Smooth muscle cell of the brain vasculature (primary cell): ENCODE measurements at regions not wholly inside any gene's neighbourhood (a gene's known extent, or its start where the extent isn't known, plus 50 kb on each side); places are given as distances from the start of the nearest gene placed in this dataset.

Experiments used
- DNase-seq: peaks from one replicate; pipeline ENCODE4 v3.0.0-alpha.2; 2012; ENCODE audit warnings: low read depth, low spot score

DNA sequence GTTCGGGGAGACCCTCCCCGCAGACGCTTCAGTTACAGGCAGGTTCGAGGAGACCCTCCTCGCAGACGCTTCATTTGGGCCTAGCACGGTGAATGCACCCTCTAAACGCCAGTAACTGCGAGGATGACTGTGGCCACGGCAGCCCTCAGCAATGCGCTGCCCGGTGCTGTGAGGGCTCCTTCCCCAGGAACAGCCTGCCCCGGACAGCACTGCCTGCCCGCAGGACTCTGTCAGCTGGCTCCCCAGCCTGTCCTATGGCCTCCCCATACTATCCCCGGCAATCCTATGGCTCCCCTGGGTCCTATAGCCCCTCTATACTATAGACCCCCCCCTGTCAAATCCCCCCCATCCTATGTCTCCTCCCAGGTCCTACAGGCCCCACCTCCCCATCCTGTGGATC lies 238.9 kb downstream of the RBFOX3 start:
- DNase-seq: no peak

DNA sequence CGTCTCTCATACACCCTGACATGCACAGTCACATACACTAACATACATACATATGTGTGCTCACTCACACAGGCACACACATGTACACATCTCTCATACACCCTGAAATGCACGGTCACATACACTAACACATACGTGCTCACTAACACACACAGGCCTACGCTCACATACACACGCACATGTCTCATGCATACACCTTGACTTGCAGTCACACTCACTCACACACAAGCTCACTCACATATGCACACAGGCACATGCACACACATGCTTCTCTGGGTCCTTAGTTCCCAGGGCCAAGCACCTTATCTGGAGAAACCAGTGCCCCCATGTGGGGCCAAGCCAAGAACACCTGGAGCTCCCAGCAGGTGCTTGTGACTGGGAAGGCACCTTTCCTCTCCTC lies 240.3 kb downstream of the RBFOX3 start:
- no peak for DNase-seq

DNA sequence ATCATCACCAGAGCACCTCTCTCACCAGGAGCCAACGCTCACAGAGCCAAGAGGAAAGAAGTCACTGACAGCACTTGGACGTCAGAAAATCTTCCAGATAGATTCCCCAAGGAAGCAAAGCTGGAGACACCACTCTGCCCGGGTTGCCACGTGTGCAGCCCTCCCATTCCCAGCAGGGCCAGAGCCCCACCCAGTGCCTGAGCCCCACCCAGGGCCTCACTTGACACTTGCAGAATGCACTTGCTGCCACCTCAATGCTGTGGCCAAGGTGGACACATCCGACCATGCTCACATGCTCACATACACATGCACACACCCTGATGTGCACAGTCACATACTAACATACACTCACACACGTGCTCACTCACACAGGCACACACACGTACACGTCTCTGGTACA lies 240.7 kb downstream of the RBFOX3 start:
- no peak for DNase-seq

DNA sequence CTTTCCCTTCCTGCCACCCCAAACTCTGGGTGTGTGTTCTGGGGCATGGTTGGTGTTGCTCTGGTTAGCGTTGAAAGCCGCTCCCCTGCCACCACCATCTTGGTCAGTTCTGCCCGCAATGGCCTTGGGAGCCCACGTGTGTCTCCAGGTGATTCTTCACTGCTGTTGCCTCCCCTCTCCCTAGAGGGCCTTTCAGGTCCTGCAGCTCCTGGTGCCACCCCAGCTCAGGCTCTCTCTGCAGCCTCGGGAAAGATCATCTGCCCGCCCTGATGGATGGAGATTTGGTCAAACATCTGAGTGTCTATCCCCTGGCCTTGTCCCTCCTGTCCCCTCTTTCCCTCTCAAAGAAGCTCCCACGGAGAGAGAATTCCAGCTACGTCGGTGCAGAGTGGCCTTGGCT lies 241.3 kb downstream of the RBFOX3 start:
- no peak for DNase-seq

DNA sequence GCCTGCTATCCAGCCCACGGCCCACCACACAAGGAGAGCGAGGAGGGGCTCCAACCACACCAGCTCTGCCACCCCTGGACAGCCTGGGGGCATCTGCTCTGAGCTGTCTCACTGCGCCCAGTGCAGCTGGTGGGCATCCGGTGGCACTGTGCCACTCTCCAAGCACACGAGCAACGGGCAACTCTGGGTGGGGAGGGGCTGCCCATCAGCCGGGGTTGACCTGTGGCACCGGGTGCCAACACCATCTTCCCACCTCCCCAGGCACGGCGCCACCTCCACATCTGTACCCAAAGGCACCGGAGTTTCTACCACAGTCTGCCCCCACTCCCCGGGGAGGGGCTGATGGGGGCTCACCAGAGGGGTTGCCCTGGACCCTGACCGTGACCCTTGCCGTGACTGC lies 241.8 kb downstream of the RBFOX3 start:
- DNase-seq: no peak

DNA sequence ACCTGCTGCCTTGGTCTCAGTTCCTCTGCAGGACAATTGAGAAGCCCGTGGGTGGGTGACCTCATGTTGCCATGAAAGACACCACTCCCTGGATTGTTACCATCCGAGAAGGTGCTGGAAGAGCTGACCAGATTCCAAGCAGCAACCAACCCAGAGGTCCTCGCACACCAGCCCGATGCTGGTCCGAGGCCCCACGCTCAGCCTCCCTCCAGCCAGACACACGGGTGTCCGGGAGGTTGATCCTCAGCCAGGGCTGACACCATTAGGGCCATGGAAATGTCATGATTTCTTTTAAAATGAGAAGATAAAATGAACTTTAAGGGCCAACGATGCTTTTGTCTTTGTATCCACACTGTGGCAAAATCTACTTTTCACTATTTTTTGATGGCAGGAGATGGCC lies 242.3 kb downstream of the RBFOX3 start:
- no peak for DNase-seq

DNA sequence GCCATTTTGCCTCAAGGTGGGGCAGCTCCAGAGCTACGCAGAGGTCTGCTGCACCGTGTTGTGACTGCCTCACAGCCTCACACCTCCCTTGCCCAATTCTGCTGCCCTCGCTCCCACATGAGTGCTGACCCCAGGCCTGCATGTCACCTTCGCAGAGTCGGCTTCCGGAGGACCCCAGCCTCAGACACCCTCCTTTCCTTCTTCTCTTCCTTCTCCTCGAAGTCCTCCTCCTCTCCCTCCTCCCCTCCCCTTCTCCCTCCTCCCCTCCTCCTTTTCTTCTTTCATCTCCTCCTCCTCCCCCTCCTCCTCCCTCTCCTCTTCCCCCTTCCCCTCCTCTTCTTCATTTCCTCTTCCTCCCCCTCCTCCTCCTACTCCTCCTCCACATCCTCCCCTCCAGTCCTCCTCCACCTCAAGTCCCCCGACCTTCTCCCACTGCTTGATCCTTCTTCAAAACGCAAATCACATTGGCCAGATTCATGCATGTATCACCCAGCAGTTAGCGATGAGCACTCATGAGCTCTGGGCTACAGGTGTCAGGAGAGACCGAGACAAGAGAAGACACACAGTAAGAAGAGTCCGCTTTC lies 243.8 kb downstream of the RBFOX3 start:
- no peak for DNase-seq

DNA sequence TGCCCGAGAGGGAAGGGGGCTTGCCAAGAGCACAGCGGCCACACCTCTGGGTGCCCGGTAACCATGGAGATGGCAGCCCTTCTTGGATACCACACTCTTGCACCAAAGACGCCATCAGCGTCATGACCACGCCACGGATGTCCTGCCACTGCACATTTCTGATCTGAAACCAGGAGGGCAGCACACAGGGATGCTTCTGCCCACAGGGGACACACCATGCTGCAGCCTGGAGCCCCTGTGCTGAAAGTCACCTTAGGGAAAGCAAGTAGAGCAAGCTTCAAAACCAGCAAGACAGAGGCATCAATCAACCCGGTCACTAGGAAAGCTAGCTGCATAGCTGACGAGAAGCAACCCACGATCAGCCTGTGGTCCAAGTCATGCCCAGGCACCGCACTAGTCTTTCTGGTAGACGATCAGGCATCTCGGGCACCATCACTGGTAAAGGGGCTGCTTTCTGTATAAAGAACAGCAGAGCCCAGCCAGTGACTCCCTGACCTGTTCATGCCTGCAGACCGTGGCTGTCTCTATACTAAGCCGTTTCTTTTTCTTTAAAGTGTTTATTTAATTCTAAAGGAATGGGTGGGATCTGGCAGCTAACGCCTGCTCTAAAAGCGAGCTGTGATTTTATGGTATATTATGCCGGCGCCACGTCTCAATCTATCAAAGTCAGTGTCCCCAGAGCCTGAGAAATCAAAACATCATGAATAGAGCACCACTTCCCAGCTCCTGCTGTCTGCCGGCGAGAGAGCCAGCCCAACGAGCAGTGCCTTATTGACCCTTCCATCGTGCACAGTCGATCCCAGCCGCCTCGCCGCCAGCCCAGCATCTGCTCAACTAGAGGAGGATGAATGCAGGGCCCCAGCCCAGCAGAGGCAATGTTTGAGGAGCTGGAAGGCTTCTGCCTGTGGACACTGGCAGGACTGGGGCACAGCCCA lies 244.7 kb downstream of the RBFOX3 start:
- no peak for DNase-seq

DNA sequence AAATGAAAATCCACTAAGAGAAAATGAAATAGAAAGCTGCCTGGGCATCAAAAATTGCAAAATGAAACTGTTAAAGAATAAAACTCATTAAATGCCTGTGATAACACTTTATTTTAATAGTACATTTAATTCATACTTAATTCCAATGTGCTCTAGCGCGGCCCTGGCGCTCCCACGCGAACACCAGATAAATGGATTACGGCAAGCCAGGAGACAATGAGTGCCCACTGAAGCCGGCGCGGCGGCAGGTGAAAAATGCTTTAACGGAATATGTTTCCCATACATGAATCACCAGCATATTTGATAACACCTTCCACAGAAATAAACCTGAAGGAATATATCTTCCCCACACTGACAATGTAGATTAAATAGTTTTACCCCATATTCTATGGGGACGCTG lies 245.5 kb downstream of the RBFOX3 start:
- no peak for DNase-seq

DNA sequence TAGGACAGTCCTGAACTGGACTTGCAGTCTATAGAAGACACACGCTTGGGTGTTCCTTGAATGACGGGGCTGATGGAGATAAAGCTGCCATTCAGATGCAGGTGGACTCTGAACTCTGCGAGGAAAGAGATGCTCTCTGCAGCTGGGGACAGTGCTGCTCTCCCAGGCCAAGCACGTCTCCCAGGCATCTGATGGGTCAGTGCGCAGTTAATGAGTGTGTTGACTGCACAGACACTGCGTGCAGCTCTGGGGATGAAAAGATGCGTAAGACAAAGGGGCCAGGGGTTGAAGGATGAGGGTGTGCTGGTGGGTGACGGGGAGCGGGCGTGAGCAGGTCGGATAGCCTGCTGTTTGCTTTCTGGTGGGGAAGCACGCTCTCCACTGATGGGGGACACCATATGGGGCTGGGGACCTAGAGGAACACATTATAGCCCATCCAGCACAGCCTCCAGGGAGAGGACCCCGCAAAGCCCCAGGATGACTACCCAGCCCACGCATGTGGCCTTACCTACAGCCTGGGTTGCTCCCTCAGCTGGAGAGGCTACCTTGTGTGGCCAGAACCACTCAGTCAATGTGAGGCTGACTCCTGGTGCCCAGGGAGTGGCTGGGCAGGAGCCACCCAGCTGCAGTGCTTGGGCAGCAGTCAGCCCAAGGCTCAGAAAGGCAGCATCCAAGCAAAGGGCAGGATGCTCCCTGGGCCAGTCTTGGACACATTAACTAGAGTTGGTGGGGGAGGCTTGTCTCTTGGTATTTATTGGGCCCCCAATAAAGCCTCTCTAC lies 246.3 kb downstream of the RBFOX3 start:
- DNase-seq: no peak

DNA sequence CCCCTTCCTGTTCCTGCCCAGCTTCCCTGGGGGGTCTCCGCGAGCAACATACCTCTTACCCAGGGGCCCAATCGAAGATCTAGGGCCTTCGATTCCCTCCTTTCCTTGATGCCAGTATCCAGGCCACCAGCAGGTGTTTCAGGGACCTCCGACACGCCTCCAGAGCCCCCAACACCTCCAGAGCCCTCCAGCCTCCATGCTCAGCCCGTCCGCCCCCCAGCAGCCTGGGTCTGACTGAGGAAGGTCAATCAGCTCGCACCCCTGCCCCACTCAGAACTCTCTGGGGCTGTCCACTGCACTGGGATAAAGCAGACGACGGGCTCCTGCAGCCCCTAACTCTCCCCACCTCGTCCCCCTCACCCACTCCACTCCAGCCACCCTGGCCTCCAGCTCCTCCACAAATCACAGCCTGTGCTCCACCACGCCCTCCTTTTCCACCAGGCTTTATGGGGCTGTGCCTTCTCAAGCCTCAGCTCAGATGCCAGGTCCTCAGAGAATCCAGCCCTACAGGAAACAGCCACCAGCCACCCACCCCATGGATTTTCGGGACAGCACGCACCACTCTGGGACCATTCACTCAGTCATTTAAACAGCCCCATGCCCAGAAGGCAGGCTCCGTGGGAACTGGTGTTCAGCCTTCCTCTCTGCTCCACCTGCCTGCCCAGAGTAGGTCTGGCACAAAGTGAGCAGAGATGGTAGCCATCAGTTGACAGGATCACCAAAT lies 247.1 kb downstream of the RBFOX3 start:
- DNase-seq: no peak

DNA sequence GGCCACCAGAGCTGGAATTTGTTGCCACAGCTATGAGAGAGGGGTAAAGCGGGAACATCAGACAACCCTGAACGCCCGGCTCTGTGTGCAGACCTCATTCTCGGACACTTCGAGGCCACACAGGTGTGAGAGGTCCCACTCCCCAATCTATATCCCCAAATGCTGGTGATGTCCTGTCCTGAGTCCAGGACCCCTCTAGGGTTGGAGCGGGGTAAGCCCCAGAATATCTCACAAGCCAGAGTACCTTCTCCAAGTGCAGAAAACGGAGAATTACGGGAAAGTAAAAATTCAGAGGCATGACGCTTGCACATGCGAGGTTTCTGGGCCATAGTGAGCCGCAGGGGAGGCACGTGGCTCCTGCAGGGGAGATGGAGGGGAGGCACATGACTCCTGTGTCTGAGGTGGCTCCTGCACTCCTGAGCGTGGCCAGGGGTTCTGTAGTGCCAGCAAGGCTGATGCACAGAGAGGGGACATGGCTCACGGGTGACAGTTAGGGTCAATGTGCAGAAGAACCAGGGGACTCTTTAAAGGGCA lies 248.0 kb downstream of the RBFOX3 start:
- DNase-seq: no peak

DNA sequence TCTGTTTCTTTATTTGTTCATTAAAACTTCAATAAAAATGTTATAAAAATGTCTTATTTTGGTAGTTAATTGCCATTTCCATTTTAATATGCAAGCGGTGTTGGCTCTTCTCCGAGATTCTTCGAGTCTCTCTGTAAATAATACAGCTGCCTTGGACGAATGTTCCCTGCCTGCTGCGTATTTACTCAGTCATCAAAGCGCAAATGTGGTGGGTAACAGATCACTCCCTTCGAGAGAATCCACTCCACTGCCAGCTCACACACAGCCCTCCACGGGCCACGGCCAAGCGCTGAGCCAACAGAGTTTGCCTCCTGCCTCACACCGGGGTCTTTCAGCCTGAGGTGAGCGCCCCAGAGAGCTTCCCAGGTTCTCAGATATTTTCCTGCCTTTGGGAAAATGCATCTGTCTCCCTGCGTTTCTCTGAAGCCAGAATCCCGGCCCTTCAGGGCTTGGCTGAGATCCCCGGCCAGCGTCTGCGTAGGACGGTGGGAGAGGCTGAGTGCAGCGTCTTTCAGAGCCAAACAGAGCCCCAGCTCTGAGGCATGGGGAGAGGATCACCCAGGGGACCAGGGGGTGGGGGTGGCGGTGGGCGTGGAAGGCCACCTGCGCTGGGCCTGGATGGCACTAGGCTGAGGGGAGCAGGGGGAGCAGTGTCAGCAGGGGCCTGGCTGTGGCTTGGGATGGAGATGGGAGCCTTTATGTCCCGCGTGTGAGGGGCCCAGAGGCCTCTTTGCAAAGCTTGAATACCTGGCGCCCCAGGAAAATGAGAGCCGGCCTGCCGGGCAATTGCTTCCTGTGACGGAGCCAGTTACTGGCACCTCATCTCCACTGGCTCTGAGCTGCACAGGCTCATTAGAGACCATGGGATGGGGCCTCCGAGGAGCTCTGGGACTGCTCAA lies 248.7 kb downstream of the RBFOX3 start:
- DNase-seq: no peak

DNA sequence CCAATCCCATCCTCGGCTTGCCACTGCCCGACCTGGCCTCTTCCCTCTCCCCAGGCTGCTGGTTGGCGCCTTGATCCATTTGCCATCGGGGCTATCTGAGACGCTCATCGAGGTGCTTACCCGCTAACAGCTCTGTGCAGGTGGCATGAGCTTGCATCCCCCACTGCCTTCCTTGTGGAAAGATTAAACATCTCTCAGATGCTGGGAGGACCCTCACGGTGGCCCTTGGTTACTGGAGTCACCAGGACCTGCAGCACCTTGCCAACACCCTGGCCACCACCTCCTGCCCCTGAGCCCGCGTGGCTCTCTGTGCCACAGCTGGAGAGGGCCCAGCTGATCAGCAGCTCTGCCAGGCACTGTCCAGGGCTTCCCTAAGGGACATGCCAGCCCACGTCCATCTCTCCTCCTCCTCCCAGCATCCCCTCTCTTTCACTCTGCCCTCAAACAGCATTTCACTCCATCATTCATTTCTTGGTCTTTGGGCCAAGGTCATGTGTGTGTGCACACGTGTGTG lies 249.6 kb downstream of the RBFOX3 start:
- DNase-seq: no peak

DNA sequence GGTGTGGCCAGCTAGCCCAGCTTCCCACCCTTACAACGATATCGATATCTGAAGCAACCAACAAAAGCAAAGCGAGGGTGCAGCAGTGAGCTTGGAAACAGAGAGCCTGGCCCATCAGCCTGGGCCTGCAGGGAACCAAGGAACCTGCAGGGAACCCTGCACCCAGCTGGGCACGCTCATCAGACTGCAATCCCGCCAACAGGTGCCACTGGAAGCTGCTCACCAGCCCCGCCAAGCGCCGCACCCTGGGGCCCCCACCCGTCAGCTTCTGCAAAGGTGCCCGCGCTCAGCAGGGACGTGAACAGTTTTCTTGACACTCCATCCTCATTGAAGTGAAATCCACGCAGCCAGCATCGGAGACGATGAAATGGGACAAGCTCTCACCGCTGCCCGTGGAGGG lies 250.7 kb downstream of the RBFOX3 start:
- DNase-seq: no peak

DNA sequence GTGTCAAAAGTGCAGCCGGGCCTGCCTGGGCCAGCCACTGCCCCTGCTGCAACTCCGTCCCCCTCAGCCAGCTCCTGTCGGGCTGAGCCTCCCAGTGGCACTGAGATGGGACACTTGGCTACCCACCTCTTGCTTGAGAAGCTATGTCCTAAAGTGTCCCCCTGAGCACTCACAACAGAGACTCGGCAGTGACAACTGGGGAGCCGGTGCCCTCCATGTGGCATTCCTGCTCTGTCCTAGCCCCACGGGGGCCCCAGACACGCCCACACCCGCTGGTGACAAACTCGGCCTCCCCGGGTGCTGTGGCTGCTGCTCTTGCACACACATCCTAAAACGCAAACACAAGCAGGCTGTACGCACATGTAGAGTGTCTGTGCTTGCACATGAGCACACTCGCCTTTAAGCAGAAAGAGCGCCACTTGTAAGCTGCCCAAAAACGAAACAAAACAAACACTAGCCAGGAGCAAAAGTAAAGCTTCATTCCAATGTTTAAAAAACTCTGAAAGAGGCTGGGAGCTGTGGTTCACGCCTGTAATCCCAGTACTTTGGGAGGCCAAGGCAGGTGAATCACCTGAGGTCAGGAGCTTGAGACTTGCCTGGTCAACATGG lies 253.9 kb downstream of the RBFOX3 start:
- DNase-seq: no peak

DNA sequence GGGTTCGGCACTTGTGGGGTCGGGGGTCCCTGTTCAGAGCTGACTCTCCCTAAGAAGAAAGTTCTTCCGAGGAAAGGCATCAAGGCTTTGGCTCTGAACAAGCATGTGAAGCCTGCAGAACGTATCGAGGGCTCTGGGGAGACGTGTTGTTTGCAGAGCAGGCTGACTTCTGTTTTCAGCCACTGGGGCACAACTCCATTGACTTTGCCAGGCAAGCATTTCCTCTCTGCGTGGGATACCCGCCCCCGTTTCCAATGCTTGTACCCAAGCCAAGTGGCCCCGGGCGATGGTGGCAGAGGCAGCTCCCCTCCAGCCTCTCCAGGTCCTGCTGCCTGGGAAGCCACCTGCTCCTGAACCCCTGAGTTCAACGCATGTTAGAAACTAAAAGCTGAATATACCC lies 255.7 kb downstream of the RBFOX3 start:
- DNase-seq: no peak

DNA sequence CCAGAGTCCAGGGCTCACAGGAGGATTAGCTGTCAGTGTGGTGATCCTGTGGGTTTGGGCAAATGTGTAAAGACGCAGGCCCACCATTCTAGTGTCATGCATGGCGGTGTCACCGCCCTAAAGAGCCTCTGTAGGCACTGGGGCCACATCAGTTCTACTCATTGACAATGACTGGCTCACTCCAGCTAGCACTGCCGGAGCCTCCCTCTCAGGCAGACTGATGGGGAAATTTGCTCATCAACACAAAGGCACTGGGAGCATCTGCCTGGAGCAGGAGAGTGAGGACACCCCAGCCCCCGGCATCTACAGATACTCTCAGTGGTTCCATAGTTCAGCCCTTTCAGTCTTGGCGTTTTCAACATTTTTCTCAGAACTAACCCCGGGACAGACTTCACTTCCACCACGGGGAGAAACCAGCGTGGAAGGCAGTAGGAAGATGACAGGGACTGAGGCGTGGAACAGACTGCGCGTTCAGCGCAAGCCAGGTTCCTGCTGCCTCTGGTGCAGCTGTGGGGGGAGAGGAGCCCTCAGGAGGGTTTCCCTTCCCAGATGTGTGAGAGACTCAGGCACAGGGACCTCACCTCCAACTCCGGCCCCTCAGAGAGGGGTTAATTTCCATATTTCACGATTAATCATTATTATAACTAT lies 256.6 kb downstream of the RBFOX3 start:
- no peak for DNase-seq

DNA sequence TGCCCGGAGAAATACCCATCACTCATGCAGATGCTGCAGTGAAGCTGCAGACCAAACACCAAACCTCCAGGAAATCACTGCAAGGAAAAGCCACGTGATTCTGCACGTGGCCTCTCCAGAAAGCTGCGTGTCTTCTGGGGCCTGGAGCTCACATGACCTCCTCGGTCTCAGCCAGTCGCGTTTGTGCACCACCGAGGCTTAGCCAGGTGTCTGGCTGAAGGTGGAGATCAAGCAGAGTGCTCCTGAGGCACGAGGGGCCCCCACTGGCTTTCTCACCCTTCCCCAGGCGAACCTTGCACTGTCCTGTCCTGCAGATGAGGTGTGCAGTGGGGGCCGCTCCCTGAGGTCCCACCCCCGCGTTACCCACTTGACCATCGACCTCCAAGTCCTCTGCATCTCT lies 257.3 kb downstream of the RBFOX3 start:
- DNase-seq: no peak
